SK-N-SH treated with all-trans-retinoic acid at 6 μM for 48 hours (cell line): ENCODE measurements at regions not wholly inside any gene's neighbourhood (a gene's known extent, or its start where the extent isn't known, plus 50 kb on each side); places are given as distances from the start of the nearest gene placed in this dataset.
A peak's percentile ranks its signal among the peaks of the same experiment; 100 is the strongest.

Experiments used
- ATAC-seq: fragments of 200-7000 bp; cut with Tn5 transposase; 3 replicates; pipeline ENCODE4 v1.9.1; 2020; ENCODE audit warnings: mild to moderate bottlenecking, moderate library complexity
- ARNTL ChIP-seq: fragments of 450-650 bp; formaldehyde crosslinking; IDR thresholded peaks from 2 replicates; pipeline ENCODE4 v1.5.0; 2020; ENCODE audit warnings: low read depth, mild to moderate bottlenecking, moderate library complexity, borderline replicate concordance
- BACH2 ChIP-seq: fragments of 250-450 bp; sonication (Bioruptor Pico); IDR thresholded peaks from 2 replicates; pipeline ENCODE4 v1.9.0; 2021; ENCODE audit warnings: mild to moderate bottlenecking, borderline replicate concordance
- CREB5 ChIP-seq: fragments of 250-450 bp; sonication (Bioruptor Pico); IDR thresholded peaks from 2 replicates; pipeline ENCODE4 v1.5.1; 2020; ENCODE audit warnings: low read depth, mild to moderate bottlenecking, moderate library complexity
- CSDC2 ChIP-seq: fragments of 250-450 bp; sonication (Bioruptor Pico); IDR thresholded peaks from 2 replicates; pipeline ENCODE4 v1.5.0; 2020; ENCODE audit warnings: mild to moderate bottlenecking, moderate library complexity
- CSRNP3 ChIP-seq: fragments of 250-450 bp; sonication (Bioruptor Pico); IDR thresholded peaks from 2 replicates; pipeline ENCODE4 v1.5.1; 2021; ENCODE audit warnings: mild to moderate bottlenecking, moderate library complexity
- ESRRG ChIP-seq: fragments of 250-450 bp; sonication (Bioruptor Pico); IDR thresholded peaks from 2 replicates; pipeline ENCODE4 v1.6.1; 2021; ENCODE audit warnings: mild to moderate bottlenecking
- GLIS3 ChIP-seq: fragments of 250-450 bp; sonication (Bioruptor Pico); IDR thresholded peaks from 2 replicates; pipeline ENCODE4 v1.5.0; 2020; ENCODE audit warnings: mild to moderate bottlenecking, moderate library complexity
- ISL1 ChIP-seq: fragments of 250-450 bp; sonication (Bioruptor Pico); IDR thresholded peaks from 2 replicates; pipeline ENCODE4 v2.1.2; 2022; ENCODE audit warnings: mild to moderate bottlenecking, moderate library complexity
- OSR1 ChIP-seq: fragments of 250-450 bp; sonication (Bioruptor Pico); IDR thresholded peaks from 2 replicates; pipeline ENCODE4 v1.8.0; 2022; ENCODE audit warnings: moderate library complexity, mild to moderate bottlenecking, inconsistent platforms
- PATZ1 ChIP-seq: fragments of 250-450 bp; sonication (Bioruptor Pico); IDR thresholded peaks from 2 replicates; pipeline ENCODE4 v1.8.0; 2020; ENCODE audit warnings: mild to moderate bottlenecking, moderate library complexity, borderline replicate concordance
- POU6F1 ChIP-seq: fragments of 250-450 bp; sonication (Bioruptor Pico); IDR thresholded peaks from 2 replicates; pipeline ENCODE4 v1.8.0; 2021; ENCODE audit warnings: low read depth, mild to moderate bottlenecking, moderate library complexity, borderline replicate concordance
- PPARA ChIP-seq: fragments of 250-450 bp; sonication (Bioruptor Pico); IDR thresholded peaks from 2 replicates; pipeline ENCODE4 v1.5.0; 2020; ENCODE audit warnings: mild to moderate bottlenecking, borderline replicate concordance
- RARB ChIP-seq: fragments of 250-450 bp; sonication (Bioruptor Pico); IDR thresholded peaks from 2 replicates; pipeline ENCODE4 v1.8.0; 2021; ENCODE audit warnings: mild to moderate bottlenecking, moderate library complexity
- TCF4 ChIP-seq: fragments of 250-450 bp; sonication (Bioruptor Pico); IDR thresholded peaks from 2 replicates; pipeline ENCODE4 v1.8.0; 2021; ENCODE audit warnings: mild to moderate bottlenecking, moderate library complexity, borderline replicate concordance
- TOX ChIP-seq: fragments of 250-450 bp; sonication (Bioruptor Pico); IDR thresholded peaks from 2 replicates; pipeline ENCODE4 v1.8.0; 2021; ENCODE audit warnings: mild to moderate bottlenecking, moderate library complexity, borderline replicate concordance
- TSHZ2 ChIP-seq: fragments of 250-450 bp; sonication (Bioruptor Pico); IDR thresholded peaks from 2 replicates; pipeline ENCODE4 v1.5.0; 2020; ENCODE audit warnings: mild to moderate bottlenecking, moderate library complexity
- ZFP3 ChIP-seq: fragments of 250-450 bp; sonication (Bioruptor Pico); IDR thresholded peaks from 2 replicates; pipeline ENCODE4 v1.5.0; 2020; ENCODE audit warnings: mild to moderate bottlenecking, moderate library complexity
- ZFP30 ChIP-seq: fragments of 450-650 bp; formaldehyde crosslinking; IDR thresholded peaks from 2 replicates; pipeline ENCODE4 v1.5.0; 2022; ENCODE audit warnings: mild to moderate bottlenecking, moderate library complexity
- ZNF565 ChIP-seq: fragments of 450-650 bp; formaldehyde crosslinking; conservative IDR thresholded peaks from 2 replicates; pipeline ENCODE4 v1.5.0; 2020; ENCODE audit warnings: low read depth, mild to moderate bottlenecking, moderate library complexity
- ZNF70 ChIP-seq: fragments of 450-650 bp; formaldehyde crosslinking; IDR thresholded peaks from 2 replicates; pipeline ENCODE4 v1.5.0; 2020; ENCODE audit warnings: mild to moderate bottlenecking, moderate library complexity
- ZNF8 ChIP-seq: fragments of 450-650 bp; formaldehyde crosslinking; IDR thresholded peaks from 2 replicates; pipeline ENCODE4 v1.5.0; 2020; ENCODE audit warnings: mild to moderate bottlenecking, moderate library complexity

GRCh38 chr4:151561551-151562256, 152.7 kb downstream of the FHIP1A start:
- TF ChIP-seq TOX (CRISPR knock-in tag) (no peak), CSRNP3 (CRISPR knock-in tag) (no peak), CSDC2 (CRISPR knock-in tag) (no peak), ISL1 (no peak), BACH2 (CRISPR knock-in tag) (no peak), ZNF8 (CRISPR knock-in tag) (no peak), ZNF565 (CRISPR knock-in tag) (no peak), ARNTL (CRISPR knock-in tag) (no peak), PPARA (CRISPR knock-in tag) (no peak), ZNF70 (CRISPR knock-in tag) (no peak), TCF4 (CRISPR knock-in tag) (no peak), CREB5 (CRISPR knock-in tag) (no peak), OSR1 (CRISPR knock-in tag) (no peak), PATZ1 (CRISPR knock-in tag) (no peak), POU6F1 (CRISPR knock-in tag) (no peak)
- ATAC-seq: peak; percentile 59

- TF ChIP-seq TSHZ2 (no peak), ZFP30 (no peak)
- peak; percentile 67 for ATAC-seq
Observed at GRCh38 chr4:151563194-151563593, 154.2 kb downstream of the FHIP1A start.

GRCh38 chr4:151564321-151564720, 155.3 kb downstream of the FHIP1A start:
- ATAC-seq: peak; percentile 54
- TF ChIP-seq ESRRG (no peak), ZNF70 (CRISPR knock-in tag) (no peak), PPARA (CRISPR knock-in tag) (no peak), ZFP3 (CRISPR knock-in tag) (no peak)

GRCh38 chr4:151565583-151565982, 156.6 kb downstream of the FHIP1A start:
- no peak for ATAC-seq
- TF ChIP-seq PATZ1 (CRISPR knock-in tag): no peak
- no peak for TF ChIP-seq CSRNP3 (CRISPR knock-in tag)
- no peak for TF ChIP-seq OSR1 (CRISPR knock-in tag)
- TF ChIP-seq ZNF70 (CRISPR knock-in tag): no peak
- TF ChIP-seq CREB5 (CRISPR knock-in tag): no peak
- TF ChIP-seq RARB: no peak
- no peak for TF ChIP-seq GLIS3 (CRISPR knock-in tag)
- TF ChIP-seq CSDC2 (CRISPR knock-in tag): no peak
- no peak for TF ChIP-seq BACH2 (CRISPR knock-in tag)
- no peak for TF ChIP-seq PPARA (CRISPR knock-in tag)
